NCI-H82 (cell line): ENCODE measurements at regions not wholly inside any gene's neighbourhood (a gene's known extent, or its start where the extent isn't known, plus 50 kb on each side); places are given as distances from the start of the nearest gene placed in this dataset.
A peak's percentile ranks its signal among the peaks of the same experiment; 100 is the strongest.

ENCODE experiments used
- DNase-seq: peaks from one replicate; lab custom pipeline; 2025; lab: John Stamatoyannopoulos, UW

DNA sequence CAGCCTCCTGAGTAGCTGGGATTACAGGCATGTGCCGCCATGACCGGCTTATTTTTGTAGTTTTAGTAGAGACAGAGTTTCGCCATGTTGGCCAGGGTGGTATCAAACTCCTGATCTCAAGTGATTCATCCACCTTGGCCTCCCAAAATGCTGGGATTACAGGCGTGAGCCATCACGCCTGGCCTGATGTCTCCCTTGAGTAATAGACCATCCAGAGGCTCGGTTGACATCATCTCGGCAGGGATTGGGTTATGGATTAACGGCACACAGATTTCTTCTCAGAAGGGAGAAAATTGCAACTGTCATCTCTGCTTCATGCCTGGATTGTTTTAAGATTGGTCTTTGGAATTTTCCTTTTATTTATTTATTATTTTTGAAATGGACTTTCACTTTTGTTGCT, 239.2 kb upstream of the LARGE1 start:
- no peak for DNase-seq

DNA sequence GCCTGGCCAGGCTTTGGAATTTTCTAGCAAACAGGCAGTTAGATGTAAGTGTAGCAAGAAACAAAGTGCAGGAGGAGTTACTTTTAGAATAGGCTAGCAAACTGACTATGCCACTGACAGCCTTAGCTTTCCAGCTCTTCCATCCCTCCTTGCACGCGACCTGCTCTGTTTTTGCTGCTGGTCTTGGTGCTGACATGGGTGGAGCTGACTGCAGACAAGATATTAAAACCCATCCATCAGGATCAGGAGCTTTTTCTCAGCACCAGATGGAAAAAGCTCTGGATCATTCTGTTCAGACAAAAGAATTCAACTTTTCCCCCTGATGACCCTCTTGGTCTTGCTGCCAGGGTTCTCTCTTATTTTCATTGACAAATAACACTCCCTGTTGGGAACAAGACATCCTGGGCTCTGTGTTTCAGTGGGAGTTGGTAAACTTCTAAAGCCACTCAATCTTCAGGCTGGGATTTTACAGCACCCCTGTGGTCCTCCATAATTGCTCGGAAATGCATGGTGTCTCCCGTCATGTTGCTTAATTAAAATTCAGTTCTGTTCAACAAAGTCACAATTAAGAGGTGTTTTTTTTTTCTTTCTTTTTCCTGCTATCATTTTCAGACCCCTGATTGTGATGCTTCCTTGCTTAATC, 240.0 kb upstream of the LARGE1 start:
- DNase-seq: peak; percentile 21

DNA sequence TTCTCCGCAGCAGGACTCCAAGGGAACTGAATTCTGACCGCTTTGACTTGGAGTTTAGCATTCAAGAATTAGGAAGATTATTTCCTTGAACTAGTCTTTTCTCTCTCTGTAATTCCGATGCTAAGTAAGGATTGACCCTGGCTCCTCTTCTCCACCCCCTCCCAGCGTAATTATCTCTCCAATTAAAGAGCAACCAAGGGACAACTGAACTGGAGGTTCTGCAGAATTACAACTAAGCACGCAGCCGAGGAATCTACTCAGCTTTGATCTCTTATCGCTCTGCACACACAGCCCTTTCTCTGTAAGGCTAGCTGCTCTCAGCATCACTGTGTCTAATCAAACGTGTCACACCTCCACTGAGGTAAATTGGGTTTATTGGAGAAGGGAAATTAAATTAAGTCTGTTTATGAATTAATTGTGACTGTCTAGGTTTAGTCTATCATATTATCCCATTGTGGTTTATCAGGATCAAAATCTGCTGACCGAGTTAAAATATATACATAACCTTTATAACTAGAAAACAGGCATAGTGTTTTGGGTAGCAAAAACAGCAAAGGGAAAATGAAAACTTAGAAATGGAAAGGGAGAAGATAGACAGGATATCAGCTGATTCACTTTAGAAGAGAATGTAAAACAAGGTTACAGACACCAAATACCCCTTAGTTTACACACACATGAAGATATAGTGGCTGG, 241.3 kb upstream of the LARGE1 start:
- peak; percentile 30 for DNase-seq

DNA sequence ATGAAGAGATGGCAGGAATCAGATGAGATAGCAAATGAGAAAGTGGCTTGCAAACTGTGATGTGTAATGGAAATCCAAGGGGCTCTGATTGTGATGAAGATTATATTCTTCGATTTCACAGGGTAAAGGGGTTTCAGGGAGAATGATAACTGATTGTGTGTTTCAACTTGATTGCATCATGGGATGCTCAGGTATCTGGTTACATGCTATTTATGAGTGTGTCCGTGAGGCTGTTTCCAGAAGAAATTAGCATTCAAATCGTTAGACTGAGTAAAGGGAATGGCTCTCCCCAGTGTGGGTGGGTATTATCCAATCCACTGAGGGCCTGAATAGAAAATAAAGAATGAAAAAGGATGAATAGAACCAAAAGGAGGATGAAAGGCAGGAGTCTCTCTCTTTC, 278.7 kb upstream of the LARGE1 start:
- no peak for DNase-seq

DNA sequence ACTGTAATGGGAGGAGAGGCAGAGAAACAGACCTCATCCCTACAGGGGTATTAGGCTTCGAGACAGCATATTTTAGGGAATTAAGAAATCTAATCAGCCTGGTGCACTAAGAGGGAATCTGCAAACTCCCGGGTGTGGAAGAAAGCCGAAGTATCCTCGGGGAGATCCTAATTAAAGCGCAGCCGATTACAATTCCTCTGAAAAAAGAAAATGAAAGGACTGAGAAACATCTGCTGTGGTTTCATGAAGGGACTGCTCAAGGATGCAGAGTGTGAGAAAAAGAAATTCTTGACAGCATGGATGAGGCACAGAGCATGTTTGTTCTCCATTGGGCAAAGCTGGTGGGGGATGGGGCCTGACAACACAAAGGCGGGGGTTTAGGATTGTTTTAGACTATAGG, 290.0 kb upstream of the LARGE1 start:
- peak; percentile 59 for DNase-seq

DNA sequence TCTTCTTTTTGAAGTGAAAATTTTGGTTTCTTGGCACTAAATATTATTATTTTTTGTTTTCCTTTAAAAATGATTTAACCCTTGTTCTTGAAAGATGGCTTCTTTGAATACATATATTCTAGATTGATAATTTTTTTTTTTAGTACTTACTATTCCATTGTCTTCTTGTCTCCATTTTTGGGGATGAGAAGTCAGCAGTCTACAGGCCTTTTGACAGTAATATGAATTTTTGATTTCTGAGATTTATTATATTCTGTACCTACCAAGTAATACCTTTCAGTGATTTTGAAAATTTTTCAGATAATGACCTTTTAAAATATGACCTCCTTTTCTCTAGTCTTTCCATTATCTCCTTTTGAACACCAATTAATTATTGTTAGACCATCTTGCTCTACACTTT, 294.1 kb upstream of the LARGE1 start:
- no peak for DNase-seq

DNA sequence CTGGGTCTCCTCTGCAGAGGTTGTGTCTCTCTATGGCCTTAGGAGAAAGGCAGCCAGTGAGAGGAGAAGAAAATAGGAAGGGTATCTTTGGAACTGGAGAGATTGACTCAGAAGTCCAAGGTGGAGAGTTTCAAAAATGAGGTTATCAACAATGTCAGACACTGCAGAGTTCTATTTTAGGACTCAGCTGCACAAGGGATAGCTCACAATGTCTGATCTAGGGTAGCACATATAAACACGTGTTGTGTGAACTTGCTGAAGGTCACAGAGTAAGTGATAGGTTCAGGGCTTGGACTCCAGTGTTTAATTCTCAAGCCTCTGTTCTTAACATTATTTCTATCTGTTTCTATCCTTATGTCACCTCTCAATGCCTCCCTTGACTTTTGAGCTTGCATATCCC, 305.0 kb upstream of the LARGE1 start:
- no peak for DNase-seq

DNA sequence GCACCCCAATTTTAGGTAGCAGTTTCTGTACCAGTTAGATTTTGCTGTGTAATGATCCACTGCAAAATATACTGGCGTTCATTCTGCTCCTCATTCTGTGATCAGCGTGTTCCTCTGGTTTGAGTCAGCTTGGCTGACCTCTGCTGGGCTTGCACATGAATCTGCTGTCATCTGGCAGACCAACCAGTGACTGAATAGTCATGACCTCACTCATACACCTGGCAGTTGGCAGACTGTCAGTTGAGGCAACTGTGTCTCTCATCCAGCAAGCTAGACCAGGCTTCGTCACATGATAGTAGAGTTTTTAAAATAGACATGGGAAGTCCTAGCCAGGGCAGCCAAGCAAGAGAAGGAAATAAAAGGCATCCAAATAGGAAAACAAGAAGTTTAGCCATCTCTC, 316.3 kb upstream of the LARGE1 start:
- no peak for DNase-seq

DNA sequence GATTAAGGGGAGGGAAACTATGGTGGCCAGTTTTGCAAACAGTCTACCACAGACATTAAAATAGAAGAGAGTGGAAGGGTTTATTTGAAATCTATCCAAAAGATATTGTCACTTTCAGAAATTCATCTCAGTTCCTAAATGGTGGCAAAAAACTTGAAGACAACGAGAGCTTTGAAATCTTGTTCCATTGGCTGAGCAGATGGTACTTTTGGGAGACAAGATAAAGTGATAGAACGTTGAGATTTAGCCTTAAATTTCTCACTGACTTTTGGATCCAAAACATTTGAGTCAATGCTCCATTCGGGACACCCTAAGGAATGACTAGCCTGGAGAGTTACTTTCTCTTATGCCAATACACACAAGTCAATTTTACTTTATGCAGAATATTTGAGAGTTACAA, 319.1 kb upstream of the LARGE1 start:
- DNase-seq: no peak

DNA sequence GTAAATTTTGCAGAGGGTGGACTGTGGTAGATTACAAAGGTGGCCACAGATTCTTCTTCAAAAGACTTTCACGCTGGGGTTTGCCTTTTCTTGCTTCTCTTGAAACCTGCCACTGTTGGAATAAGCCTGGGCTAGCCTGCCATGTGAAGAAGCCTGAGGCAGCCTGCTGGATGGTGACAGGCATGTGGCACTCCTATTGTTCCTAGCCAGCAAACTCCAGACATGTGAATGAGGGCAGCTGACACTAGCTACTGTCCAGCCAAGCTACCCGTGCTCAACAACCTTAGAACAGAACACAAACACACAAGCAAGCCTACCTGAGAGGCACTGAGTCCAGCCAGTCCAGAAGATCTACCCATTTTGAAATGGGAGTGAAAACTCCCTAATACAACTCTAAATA, 322.7 kb upstream of the LARGE1 start:
- DNase-seq: no peak

DNA sequence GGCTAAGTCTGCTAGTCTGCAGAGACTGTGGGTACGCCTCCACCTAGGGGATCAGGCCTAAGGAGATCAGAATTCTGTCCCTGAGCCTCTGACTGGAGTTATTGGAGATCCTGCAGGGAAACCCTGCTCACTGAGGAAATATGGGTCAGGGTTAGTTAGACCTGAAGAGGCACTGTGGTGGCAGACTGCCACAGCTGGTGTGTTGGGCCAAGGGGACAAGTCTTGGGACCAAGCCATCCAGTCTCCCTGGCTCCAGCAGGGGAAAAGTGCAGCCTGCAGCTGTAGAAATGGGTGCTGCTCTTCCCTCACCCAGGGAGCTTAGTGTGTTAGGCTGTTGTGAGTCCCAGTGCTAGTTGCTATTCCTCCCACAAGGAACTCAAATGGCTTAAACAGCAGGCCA, 334.8 kb upstream of the LARGE1 start:
- no peak for DNase-seq

DNA sequence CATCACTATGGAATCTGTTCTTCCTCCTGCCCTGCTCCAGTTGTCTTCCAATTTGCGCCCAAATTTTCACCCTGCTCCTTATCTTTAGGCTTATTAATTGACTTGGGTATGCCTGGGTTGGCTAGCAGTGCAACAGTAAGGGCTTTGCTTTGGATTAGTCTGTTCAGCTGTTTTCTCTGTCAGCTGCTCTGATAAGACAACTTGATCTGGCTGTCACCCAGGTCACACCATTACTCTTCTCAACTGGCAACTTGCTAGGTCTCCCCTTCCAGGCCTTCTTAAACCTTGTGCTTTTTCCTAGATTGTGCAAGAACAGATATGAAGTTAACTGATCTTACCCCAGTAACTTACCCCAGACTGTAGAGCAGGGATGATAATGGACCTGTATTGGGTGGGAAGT, 357.8 kb upstream of the LARGE1 start:
- DNase-seq: peak; percentile 31

DNA sequence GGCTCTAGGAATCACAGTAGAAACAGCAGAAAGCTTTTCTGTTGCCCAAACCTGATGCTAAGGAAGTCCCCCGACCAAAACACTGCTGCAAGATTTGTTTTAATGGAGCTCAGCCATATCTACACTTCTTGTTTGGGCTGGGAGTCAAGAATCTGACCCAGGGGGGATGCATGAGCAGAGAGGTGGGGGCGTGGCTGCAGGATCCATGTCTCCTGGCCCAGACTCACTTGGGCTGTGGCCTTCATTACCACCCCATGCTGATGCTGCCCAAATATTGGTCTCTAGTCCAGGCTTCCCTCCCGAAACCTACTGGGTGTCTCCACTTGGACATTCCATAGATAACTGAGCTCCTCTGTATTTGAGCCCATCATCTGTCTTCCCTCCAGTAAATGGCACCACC, 361.5 kb upstream of the LARGE1 start:
- no peak for DNase-seq

DNA sequence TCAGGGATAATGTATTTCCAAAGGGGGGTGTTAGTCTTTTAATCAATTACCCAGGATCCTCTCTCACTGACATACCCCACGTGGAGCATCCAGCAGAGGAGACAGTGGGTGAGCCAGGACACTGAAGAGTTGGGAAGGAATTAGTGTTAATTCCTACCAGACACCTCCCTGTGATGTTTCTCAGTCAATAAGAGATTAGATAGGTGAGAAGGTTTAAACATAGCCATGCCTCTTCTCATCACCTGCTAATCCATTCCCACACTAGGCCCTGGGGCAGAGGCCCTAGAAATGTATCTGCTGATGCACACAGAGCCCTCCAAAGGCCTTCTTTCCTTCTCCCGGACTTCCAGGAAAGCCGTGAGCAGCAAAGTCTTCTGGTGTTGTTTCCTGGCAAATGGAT, 363.6 kb upstream of the LARGE1 start:
- DNase-seq: no peak

DNA sequence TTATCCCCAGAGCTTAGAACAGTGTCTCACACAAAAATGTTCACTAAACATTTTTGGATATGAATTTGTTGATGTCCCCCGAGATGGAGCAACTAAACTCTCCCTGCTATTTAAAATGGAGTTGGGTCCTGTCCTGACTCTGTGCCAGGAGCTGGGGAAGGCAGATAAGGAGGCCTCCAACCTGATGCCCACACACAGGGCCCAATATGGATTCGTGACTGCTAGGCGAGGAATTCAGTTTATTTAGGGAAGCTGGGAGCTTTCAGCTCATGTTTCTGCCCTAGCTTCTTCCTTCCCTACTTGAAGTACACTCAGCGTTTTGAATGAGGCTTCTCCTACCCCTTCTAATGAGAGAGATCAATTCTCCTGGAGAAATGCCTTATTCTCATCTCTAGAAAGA, 373.0 kb upstream of the LARGE1 start:
- no peak for DNase-seq

DNA sequence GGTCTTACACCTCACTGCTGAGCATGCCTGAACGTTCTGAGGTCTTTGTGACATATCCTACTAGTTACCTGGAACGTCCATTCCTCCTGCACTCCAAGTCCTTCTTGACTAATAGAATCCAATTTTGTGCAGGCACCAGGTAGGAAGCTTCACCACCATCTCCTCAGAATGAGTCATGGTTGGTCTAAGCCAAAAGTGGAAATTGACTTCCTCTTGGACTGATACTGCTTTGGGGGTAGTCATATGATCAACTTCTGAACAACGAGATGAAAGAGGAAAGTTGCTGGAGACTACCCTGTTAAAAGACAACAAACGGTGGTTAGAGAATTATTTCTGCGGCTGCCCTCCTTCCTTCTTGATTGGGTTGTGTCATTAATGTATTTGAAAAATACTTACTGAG, 374.2 kb upstream of the LARGE1 start:
- DNase-seq: no peak

DNA sequence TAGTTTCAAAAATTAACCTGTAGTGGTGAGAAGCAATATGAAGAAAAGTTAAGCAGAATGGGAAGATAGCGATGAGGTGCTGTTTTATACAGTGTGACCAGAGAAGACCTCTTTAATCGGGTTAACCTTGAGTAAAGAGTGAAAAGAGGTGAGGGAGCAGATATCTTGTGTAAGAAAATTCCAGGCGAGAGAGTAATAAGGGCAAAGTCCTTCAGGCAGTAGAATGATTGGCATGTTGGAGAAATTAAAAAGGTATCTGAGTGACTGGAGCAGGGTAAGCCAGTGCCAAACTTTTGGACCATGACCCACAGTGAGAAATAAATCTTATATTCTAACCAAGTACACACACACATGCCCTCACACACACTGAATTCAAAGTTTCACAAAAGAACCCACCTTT, 374.7 kb upstream of the LARGE1 start:
- DNase-seq: no peak

DNA sequence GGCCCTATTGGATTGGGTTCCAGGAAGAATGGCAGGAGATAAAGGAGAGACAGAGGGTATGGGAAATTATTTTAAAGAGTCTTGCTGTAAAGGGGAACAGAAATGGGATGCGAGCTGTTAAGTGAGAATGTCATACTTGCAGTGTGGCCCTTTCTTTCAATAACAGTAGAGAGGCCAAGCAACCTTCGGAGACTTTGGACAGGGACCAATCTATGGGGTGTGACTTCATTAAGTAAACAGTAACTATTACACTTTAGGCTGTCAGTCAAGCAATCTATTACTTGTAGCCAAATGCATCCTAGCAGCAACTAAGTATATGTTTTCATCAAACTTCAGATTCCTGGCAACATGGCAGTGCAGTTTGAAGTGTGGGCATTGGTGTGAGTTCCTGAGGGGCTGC, 376.2 kb upstream of the LARGE1 start:
- DNase-seq: no peak

DNA sequence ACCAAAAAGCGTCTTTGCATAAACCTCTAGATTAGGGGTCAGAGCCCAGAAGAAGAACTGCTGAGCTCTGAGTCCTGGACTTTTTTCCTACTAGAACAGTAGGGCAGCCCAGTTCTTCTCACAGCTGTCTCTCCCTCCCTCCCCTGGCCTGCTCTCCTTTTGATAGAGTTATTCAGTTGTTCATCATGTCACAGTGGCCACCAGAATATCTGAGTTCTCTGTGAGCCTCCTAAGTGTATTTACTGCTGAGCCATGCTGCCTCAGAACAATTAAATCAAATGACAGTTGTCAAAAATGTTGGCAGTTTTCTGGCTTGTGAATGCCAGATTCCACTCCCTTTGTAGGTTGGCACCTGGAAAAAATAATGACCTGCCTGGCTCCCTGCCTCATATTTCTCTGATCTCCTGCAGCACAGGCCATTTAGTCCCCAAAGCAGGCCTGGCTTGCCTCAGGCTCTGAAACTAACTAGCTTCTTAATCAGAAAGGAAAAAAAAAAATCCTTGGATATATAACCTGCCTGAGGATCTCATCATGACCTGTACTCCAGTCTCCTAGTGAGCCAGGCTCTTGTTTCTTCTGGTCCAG, 377.4 kb upstream of the LARGE1 start:
- no peak for DNase-seq

DNA sequence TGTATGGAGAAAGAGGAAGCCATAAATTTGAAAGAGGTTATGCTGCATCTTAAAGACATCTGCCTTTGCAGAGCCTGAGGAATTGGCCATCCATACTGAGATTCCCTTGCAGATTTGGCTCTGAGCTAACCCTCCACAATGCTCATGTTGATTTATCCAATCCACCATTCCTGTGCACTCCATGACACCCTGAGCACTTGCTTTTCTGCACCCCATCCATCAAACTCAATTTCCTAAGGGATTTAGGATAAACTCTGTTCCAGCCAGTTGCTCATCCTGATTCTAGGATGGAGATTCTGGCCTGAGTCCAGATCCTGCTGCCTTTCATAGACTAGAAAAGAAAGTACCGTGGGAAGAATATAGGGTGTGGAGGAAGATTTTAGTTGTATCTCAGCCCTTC, 379.2 kb upstream of the LARGE1 start:
- DNase-seq: peak; percentile 32

DNA sequence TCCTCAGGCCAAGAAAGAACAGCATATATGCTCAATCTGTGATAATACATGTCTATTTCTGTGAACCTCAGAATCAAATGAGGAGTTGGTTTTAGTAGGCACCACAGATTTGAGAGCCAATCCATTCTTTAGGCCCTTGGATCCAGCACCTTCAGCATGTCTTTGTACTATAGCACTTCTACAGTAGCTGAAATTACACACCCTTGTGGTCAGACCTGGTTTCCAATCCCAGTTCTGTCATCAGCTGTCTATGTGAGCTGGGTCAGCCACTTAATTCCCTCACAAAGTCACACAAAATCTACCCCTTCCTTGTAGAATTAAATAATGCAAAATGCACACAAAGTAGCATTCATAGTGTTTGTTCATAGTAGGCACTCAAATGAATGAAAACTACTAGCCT, 381.3 kb upstream of the LARGE1 start:
- DNase-seq: no peak

DNA sequence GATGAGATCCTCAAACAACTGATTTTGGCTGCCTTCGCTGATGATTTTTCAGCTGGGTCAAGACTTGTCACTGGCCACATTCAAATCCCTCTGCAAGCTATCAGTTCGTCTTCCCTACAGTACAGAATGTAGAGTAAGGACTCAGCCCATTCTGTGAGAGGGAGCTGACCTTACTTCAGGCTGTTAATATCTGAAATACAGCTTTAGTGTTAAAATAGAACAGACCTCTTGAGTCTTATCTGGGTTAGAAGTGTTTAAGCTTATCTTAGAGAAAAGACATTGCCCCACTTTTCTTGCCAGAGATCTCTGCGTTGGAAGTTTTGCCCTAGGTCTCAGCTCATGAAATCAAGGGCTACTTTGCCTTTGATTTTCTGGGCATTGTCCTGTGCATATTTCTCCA, 383.4 kb upstream of the LARGE1 start:
- no peak for DNase-seq

DNA sequence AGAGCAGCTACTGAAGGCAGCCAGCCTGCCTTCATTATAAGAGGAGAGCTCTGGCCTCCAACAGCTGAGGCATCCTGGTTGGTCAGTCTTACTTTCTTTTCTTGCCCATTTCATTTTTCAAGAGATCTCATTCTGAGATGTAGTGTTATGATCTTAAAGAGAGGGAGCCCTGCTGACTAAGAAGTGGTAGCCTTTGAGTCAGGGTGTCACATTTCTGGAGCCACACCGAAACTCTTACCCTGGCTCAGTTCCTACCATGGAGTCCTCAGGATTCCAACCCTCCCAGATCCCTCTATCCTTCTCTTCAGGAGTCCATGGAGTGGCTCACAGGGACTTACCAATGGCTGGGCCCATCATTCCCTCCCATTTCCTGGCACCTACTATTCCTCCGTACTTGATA, 386.1 kb upstream of the LARGE1 start:
- no peak for DNase-seq

DNA sequence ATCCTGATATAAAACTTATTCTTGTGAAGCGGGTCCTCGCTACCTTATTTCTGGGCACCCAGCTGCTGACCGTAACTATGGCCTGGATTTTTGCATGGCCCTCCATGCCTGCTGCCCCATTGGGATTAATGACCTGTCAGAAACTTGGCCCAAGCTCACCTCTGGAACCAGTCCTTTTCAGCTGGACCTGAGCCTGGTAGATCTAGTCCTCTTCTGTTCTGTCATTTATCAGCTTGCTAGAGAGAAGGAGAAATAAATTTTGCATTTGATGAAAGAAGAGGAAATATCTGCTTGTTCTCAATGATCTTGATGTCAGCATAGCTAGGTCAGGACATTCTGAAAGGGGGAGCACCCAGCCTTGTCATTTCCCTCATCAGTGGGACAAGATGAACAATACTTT, 387.8 kb upstream of the LARGE1 start:
- no peak for DNase-seq
